ENCODE measurements at regions not wholly inside any gene's neighbourhood (a gene's known extent, or its start where the extent isn't known, plus 50 kb on each side); places are given as distances from the start of the nearest gene placed in this dataset.

- no peaks in the 10 kb centered on the region for H3K36me3 ChIP-seq (ENCODE audit: low read depth, low read length)
- H3K9ac ChIP-seq (ENCODE audit: low read length) = no peak overlapping the region
- POLR2A ChIA-PET (ENCODE audit: unreplicated experiment) = no interaction called here
- no peaks in the 10 kb centered on the region for H4K20me1 ChIP-seq (ENCODE audit: low read length)
- H2AFZ ChIP-seq (ENCODE audit: low read length) = no peak overlapping the region
- H3K27ac ChIP-seq (ENCODE audit: low read length) = no peak overlapping the region
- H3K4me2 ChIP-seq (ENCODE audit: low read length) = no peak overlapping the region
- no peaks in the 10 kb centered on the region for H3K4me1 ChIP-seq (ENCODE audit: insufficient read depth, low read length)
- H3K4me3 ChIP-seq (ENCODE audit: low read length) = no peak overlapping the region
- no peak for ATAC-seq
- intact Hi-C loops (cut with micrococcal nuclease) = no loop called here
- H3F3A ChIP-seq (ENCODE audit: low read length, unreplicated experiment) = no peaks in the 10 kb centered on the region
- no peaks in the 10 kb centered on the region for H3K9me3 ChIP-seq (ENCODE audit: low read length)
- no TSS peak for BruUV-seq (replicated peaks)
- H3K79me2 ChIP-seq (ENCODE audit: low read length) = no peaks in the 10 kb centered on the region
- TF ChIP-seq EZH2phosphoT487 (IDR thresholded peaks at IDR 0.05; ENCODE audit: borderline replicate concordance, low read length) (no peak), EZH2 (IDR thresholded peaks at IDR 0.05; ENCODE audit: low read length, unreplicated experiment) (no peak), CTCF (conservative IDR thresholded peaks at IDR 0.05; ENCODE audit: low read depth, low read length) (no peak)
- no peaks in the 10 kb centered on the region for H3K9me2 ChIP-seq (replicated peaks; ENCODE audit: low read length)
- CTCF ChIA-PET = no interaction called here
- H3K27me3 ChIP-seq (ENCODE audit: low read length) = no peaks in the 10 kb centered on the region
- DNase-seq = no peak
Measured at GRCh38 chr22:49090061-49090852, 737.4 kb downstream of the BRD1 start.

- no TSS peak for BruUV-seq (replicated peaks)
Measured at GRCh38 chr22:49088801-49089791, 738.6 kb downstream of the BRD1 start.

More at GRCh38 chr22:49088801-49089791, 738.6 kb downstream of the BRD1 start:
- no peak overlapping the region for H3K9ac ChIP-seq (ENCODE audit: low read length)
- H3K4me3 ChIP-seq (ENCODE audit: low read length) = no peak overlapping the region
- intact Hi-C loops (cut with micrococcal nuclease) = no loop called here
- H3K27ac ChIP-seq (ENCODE audit: low read length) = no peak overlapping the region
- H3K27me3 ChIP-seq (ENCODE audit: low read length) = no peaks in the 10 kb centered on the region
- no peaks in the 10 kb centered on the region for H3F3A ChIP-seq (ENCODE audit: low read length, unreplicated experiment)
- no peaks in the 10 kb centered on the region for H3K4me1 ChIP-seq (ENCODE audit: insufficient read depth, low read length)
- no peaks in the 10 kb centered on the region for H3K36me3 ChIP-seq (ENCODE audit: low read depth, low read length)
- no peaks in the 10 kb centered on the region for H3K79me2 ChIP-seq (ENCODE audit: low read length)
- CTCF ChIA-PET = no interaction called here
- ATAC-seq (no peak), DNase-seq (no peak)
- H3K9me2 ChIP-seq (replicated peaks; ENCODE audit: low read length) = no peaks in the 10 kb centered on the region
- H3K4me2 ChIP-seq (ENCODE audit: low read length) = no peak overlapping the region
- H3K9me3 ChIP-seq (ENCODE audit: low read length) = no peaks in the 10 kb centered on the region
- H4K20me1 ChIP-seq (ENCODE audit: low read length) = no peaks in the 10 kb centered on the region
- TF ChIP-seq CTCF (conservative IDR thresholded peaks at IDR 0.05; ENCODE audit: low read depth, low read length) (no peak), EZH2 (IDR thresholded peaks at IDR 0.05; ENCODE audit: low read length, unreplicated experiment) (no peak), EZH2phosphoT487 (IDR thresholded peaks at IDR 0.05; ENCODE audit: borderline replicate concordance, low read length) (no peak)
- POLR2A ChIA-PET (ENCODE audit: unreplicated experiment) = no interaction called here
- H2AFZ ChIP-seq (ENCODE audit: low read length) = no peak overlapping the region

Measured in PC-3 (cell line).